ENCODE measurements at regions not wholly inside any gene's neighbourhood (a gene's known extent, or its start where the extent isn't known, plus 50 kb on each side); places are given as distances from the start of the nearest gene placed in this dataset.

- H3K4me3 Mint-ChIP-seq = no peak overlapping the region
- no peaks in the 10 kb centered on the region for H3K9me3 Mint-ChIP-seq (ENCODE audit: low read depth)
- no peak overlapping the region for H3K27ac Mint-ChIP-seq
- ChIA-PET CTCF (no interaction called here), POLR2A (no interaction called here)
- H3K27me3 Mint-ChIP-seq = no peaks in the 10 kb centered on the region
- H3K4me1 Mint-ChIP-seq = no peaks in the 10 kb centered on the region
- no peak for ATAC-seq
- intact Hi-C loops (cut with DNase I, micrococcal nuclease) = no loop called here
- DNase-seq = no peak
- no peaks in the 10 kb centered on the region for H3K36me3 Mint-ChIP-seq (ENCODE audit: low read depth)
Measured at GRCh38 chr10:128993911-128994538, 473.0 kb upstream of the MGMT start.

GRCh38 chr10:128994598-128995143 is 472.4 kb upstream of the MGMT start:
- DNase-seq (no peak), ATAC-seq (no peak)
- H3K27ac Mint-ChIP-seq = no peak overlapping the region
- H3K4me3 Mint-ChIP-seq = no peak overlapping the region
- no peaks in the 10 kb centered on the region for H3K4me1 Mint-ChIP-seq
- no peaks in the 10 kb centered on the region for H3K36me3 Mint-ChIP-seq (ENCODE audit: low read depth)
- H3K27me3 Mint-ChIP-seq = no peaks in the 10 kb centered on the region
- CTCF ChIA-PET = no interaction called here
- H3K9me3 Mint-ChIP-seq (ENCODE audit: low read depth) = no peaks in the 10 kb centered on the region
- intact Hi-C loops (cut with DNase I, micrococcal nuclease) = no loop called here
- POLR2A ChIA-PET = no interaction called here

GRCh38 chr10:128995676-128996075 is 471.4 kb upstream of the MGMT start:
- DNase-seq (no peak), ATAC-seq (no peak)
- POLR2A ChIA-PET = no interaction called here
- H3K27me3 Mint-ChIP-seq = no peaks in the 10 kb centered on the region
- no peaks in the 10 kb centered on the region for H3K36me3 Mint-ChIP-seq (ENCODE audit: low read depth)
- no peaks in the 10 kb centered on the region for H3K4me1 Mint-ChIP-seq
- H3K27ac Mint-ChIP-seq = no peak overlapping the region
- CTCF ChIA-PET = no interaction called here
- intact Hi-C loops (cut with DNase I, micrococcal nuclease) = no loop called here
- no peaks in the 10 kb centered on the region for H3K9me3 Mint-ChIP-seq (ENCODE audit: low read depth)
- no peak overlapping the region for H3K4me3 Mint-ChIP-seq

GRCh38 chr10:128996092-128996491 is 470.9 kb upstream of the MGMT start:
- H3K27ac Mint-ChIP-seq = no peak overlapping the region
- H3K4me3 Mint-ChIP-seq = no peak overlapping the region
- ChIA-PET CTCF (no interaction called here), POLR2A (no interaction called here)
- intact Hi-C loops (cut with DNase I, micrococcal nuclease) = no loop called here
- DNase-seq = no peak
- no peaks in the 10 kb centered on the region for H3K27me3 Mint-ChIP-seq
- no peaks in the 10 kb centered on the region for H3K4me1 Mint-ChIP-seq
- no peaks in the 10 kb centered on the region for H3K36me3 Mint-ChIP-seq (ENCODE audit: low read depth)
- no peak for ATAC-seq
- H3K9me3 Mint-ChIP-seq (ENCODE audit: low read depth) = no peaks in the 10 kb centered on the region

GRCh38 chr10:128998101-128998805 is 468.8 kb upstream of the MGMT start:
- H3K27ac Mint-ChIP-seq = no peak overlapping the region
- no peaks in the 10 kb centered on the region for H3K36me3 Mint-ChIP-seq (ENCODE audit: low read depth)
- no peaks in the 10 kb centered on the region for H3K9me3 Mint-ChIP-seq (ENCODE audit: low read depth)
- H3K4me3 Mint-ChIP-seq = no peak overlapping the region
- DNase-seq (no peak), ATAC-seq (no peak)
- ChIA-PET POLR2A (no interaction called here), CTCF (no interaction called here)
- intact Hi-C loops (cut with DNase I, micrococcal nuclease) = no loop called here
- H3K27me3 Mint-ChIP-seq = no peaks in the 10 kb centered on the region
- no peaks in the 10 kb centered on the region for H3K4me1 Mint-ChIP-seq

GRCh38 chr10:129004398-129004797 is 462.6 kb upstream of the MGMT start:
- H3K27me3 Mint-ChIP-seq = peaks cover 10% of the 10 kb centered on the region
- no peak overlapping the region for H3K4me3 Mint-ChIP-seq
- ChIA-PET POLR2A (no interaction called here), CTCF (interaction anchor here (1.1 kb wide), 1 partner anchor 30 kb away, joined by 3 read pairs; no protein-coding TSS in a partner anchor)
- ATAC-seq (no peak), DNase-seq (no peak)
- no peak overlapping the region for H3K27ac Mint-ChIP-seq
- H3K9me3 Mint-ChIP-seq (ENCODE audit: low read depth) = peaks cover 5% of the 10 kb centered on the region
- H3K36me3 Mint-ChIP-seq (ENCODE audit: low read depth) = no peaks in the 10 kb centered on the region
- intact Hi-C loops (cut with DNase I, micrococcal nuclease) = no loop called here
- H3K4me1 Mint-ChIP-seq = no peaks in the 10 kb centered on the region

- peaks cover 11% of the 10 kb centered on the region for H3K27me3 Mint-ChIP-seq
- ChIA-PET CTCF (interaction anchor here (0.8 kb wide), 1 partner anchor 366 kb away, joined by 3 read pairs; no protein-coding TSS in a partner anchor), POLR2A (no interaction called here)
- ATAC-seq = no peak
- H3K36me3 Mint-ChIP-seq (ENCODE audit: low read depth) = no peaks in the 10 kb centered on the region
- no peaks in the 10 kb centered on the region for H3K4me1 Mint-ChIP-seq
- intact Hi-C loops (cut with DNase I, micrococcal nuclease) = no loop called here
- DNase-seq = no peak
- no peak overlapping the region for H3K27ac Mint-ChIP-seq
- H3K4me3 Mint-ChIP-seq = no peak overlapping the region
- peaks cover 7% of the 10 kb centered on the region for H3K9me3 Mint-ChIP-seq (ENCODE audit: low read depth)
Measured at GRCh38 chr10:129005080-129005479, 462.0 kb upstream of the MGMT start.

GRCh38 chr10:129005804-129006203 is 461.2 kb upstream of the MGMT start:
- no peak overlapping the region for H3K27ac Mint-ChIP-seq
- POLR2A ChIA-PET = no interaction called here
- intact Hi-C loops (cut with DNase I, micrococcal nuclease) = no loop called here
- peaks cover 7% of the 10 kb centered on the region for H3K9me3 Mint-ChIP-seq (ENCODE audit: low read depth)
- no peak overlapping the region for H3K4me3 Mint-ChIP-seq
- no peaks in the 10 kb centered on the region for H3K36me3 Mint-ChIP-seq (ENCODE audit: low read depth)
- no peak for ATAC-seq
- no peak for DNase-seq
- CTCF ChIA-PET = interaction anchor here (0.8 kb wide), 1 partner anchor 365 kb away, joined by 3 read pairs; no protein-coding TSS in a partner anchor
- peaks cover 11% of the 10 kb centered on the region for H3K27me3 Mint-ChIP-seq
- H3K4me1 Mint-ChIP-seq = no peaks in the 10 kb centered on the region

- H3K4me3 Mint-ChIP-seq = no peak overlapping the region
- no peaks in the 10 kb centered on the region for H3K36me3 Mint-ChIP-seq (ENCODE audit: low read depth)
- ChIA-PET CTCF (no interaction called here), POLR2A (no interaction called here)
- H3K27me3 Mint-ChIP-seq = peaks cover 5% of the 10 kb centered on the region
- H3K4me1 Mint-ChIP-seq = no peaks in the 10 kb centered on the region
- intact Hi-C loops (cut with DNase I, micrococcal nuclease) = no loop called here
- no peak overlapping the region for H3K27ac Mint-ChIP-seq
- H3K9me3 Mint-ChIP-seq (ENCODE audit: low read depth) = no peaks in the 10 kb centered on the region
- no peak for DNase-seq
- ATAC-seq = no peak
Measured at GRCh38 chr10:129018511-129018910, 448.5 kb upstream of the MGMT start.

- DNase-seq = no peak
- H3K27ac Mint-ChIP-seq = no peak overlapping the region
- intact Hi-C loops (cut with DNase I, micrococcal nuclease) = no loop called here
- H3K4me3 Mint-ChIP-seq = no peak overlapping the region
- no peak for ATAC-seq
- CTCF ChIA-PET = no interaction called here
- H3K27me3 Mint-ChIP-seq = no peaks in the 10 kb centered on the region
- no peaks in the 10 kb centered on the region for H3K36me3 Mint-ChIP-seq (ENCODE audit: low read depth)
- no peaks in the 10 kb centered on the region for H3K9me3 Mint-ChIP-seq (ENCODE audit: low read depth)
- no peaks in the 10 kb centered on the region for H3K4me1 Mint-ChIP-seq
- POLR2A ChIA-PET = no interaction called here
Measured at GRCh38 chr10:129020651-129021330, 446.2 kb upstream of the MGMT start.

GRCh38 chr10:129021594-129022304 is 445.3 kb upstream of the MGMT start:
- H3K4me1 Mint-ChIP-seq = no peaks in the 10 kb centered on the region
- DNase-seq (no peak), ATAC-seq (no peak)
- intact Hi-C loops (cut with DNase I, micrococcal nuclease) = no loop called here
- ChIA-PET CTCF (no interaction called here), POLR2A (no interaction called here)
- H3K4me3 Mint-ChIP-seq = no peak overlapping the region
- H3K36me3 Mint-ChIP-seq (ENCODE audit: low read depth) = no peaks in the 10 kb centered on the region
- H3K9me3 Mint-ChIP-seq (ENCODE audit: low read depth) = no peaks in the 10 kb centered on the region
- H3K27me3 Mint-ChIP-seq = no peaks in the 10 kb centered on the region
- no peak overlapping the region for H3K27ac Mint-ChIP-seq

Measured in activated CD4-positive, alpha-beta T cell treated with anti-CD3 and anti-CD28 coated beads for 36 hours (primary cell).